HepG2 (cell line): ENCODE measurements at regions not wholly inside any gene's neighbourhood (a gene's known extent, or its start where the extent isn't known, plus 50 kb on each side); places are given as distances from the start of the nearest gene placed in this dataset.

Source experiments
- ATAC-seq: fragments of 200-7000 bp; cut with Tn5 transposase; 3 replicates; pipeline ENCODE4 v1.9.1; 2020; ENCODE audit warnings: mild to moderate bottlenecking, moderate library complexity
- BruUV-seq: library from RNA; stranded (reverse); fragments of 400-500 nt; replicated peaks from 2 replicates; lab custom pipeline; 2021; lab: Mats Ljungman, UMichigan
- CTCF ChIA-PET: fragments of 300-600 bp; formaldehyde crosslinking; extraction: SDS; loops from one replicate; lab custom pipeline; 2021; ENCODE audit warnings: low total read pairs, inconsistent platforms, low intra/inter-chr PET ratio; lab: Yijun Ruan, JAX
- POLR2A ChIA-PET: fragments of 350-600 bp; sonication (Branson Sonifier 250); formaldehyde crosslinking; loops from one replicate; lab custom pipeline; 2020; ENCODE audit warnings: antibody characterized with exemption, inconsistent platforms; lab: Yijun Ruan, JAX
- DNase-seq: peaks from one replicate; pipeline ENCODE4 v3.0.0-alpha.2; 2015; ENCODE audit warnings: low spot score
- FAIRE-seq: peaks from 3 replicates; lab custom pipeline; 2011; peaks lifted over from hg19 to GRCh38; lab: Jason Lieb, UNC
- H2AFZ ChIP-seq: one replicate; pipeline ENCODE4 v1.6.1; 2011; ENCODE audit warnings: low read length, inconsistent platforms
- H3K27ac ChIP-seq: fragments of 300-600 bp; 3 replicates; pipeline ENCODE4 v1.8.0; 2011; ENCODE audit warnings: mixed run types, mild to moderate bottlenecking, mixed read lengths, low read length, inconsistent platforms; ENCODE audit not compliant: insufficient read depth; ENCODE audit errors: extremely low read length
- H3K27me3 ChIP-seq, 2 experiments: fragments of 200-600 bp in 1 of 2; 2 replicates in 1 of 2; 3 replicates in 1 of 2; pipeline versions ENCODE4 v1.6.0 to v1.8.0; 2011; ENCODE audit warnings: low read length in 2 of 2, mild to moderate bottlenecking in 2 of 2, moderate library complexity in 2 of 2, inconsistent platforms in 1 of 2; ENCODE audit not compliant: insufficient read depth in 2 of 2, control insufficient read depth in 1 of 2
- H3K36me3 ChIP-seq, 2 experiments: fragments of 200-600 bp in 1 of 2; replicated peaks in 1 of 2; 2 replicates in 1 of 2; 3 replicates in 1 of 2; pipeline versions ENCODE4 v1.5.1 to v1.8.0; 2011; ENCODE audit warnings: low read length in 2 of 2, inconsistent platforms in 1 of 2; ENCODE audit not compliant: insufficient read depth in 2 of 2, control insufficient read depth in 1 of 2
- H3K4me1 ChIP-seq: 2 replicates; pipeline ENCODE4 v1.5.1; 2012; ENCODE audit warnings: low read length, inconsistent platforms; ENCODE audit not compliant: insufficient read depth
- H3K4me2 ChIP-seq: 2 replicates; pipeline ENCODE4 v1.6.0; 2011; ENCODE audit warnings: low read depth, low read length, inconsistent platforms
- H3K4me3 ChIP-seq, 3 experiments: fragments of 200-600 bp in 1 of 3; sonication (generic), shearing (Covaris generic) in 1 of 3; replicated peaks in 1 of 3; 2 replicates each; pipeline ENCODE4 v1.5.1; 2011 to 2016; ENCODE audit warnings: low read length in 3 of 3, inconsistent platforms in 2 of 3, low read depth in 2 of 3, mild to moderate bottlenecking in 2 of 3, control low read depth in 1 of 3, mixed read lengths in 1 of 3; ENCODE audit not compliant: insufficient read depth in 1 of 3
- H3K79me2 ChIP-seq: one replicate; pipeline ENCODE4 v1.6.1; 2011; ENCODE audit warnings: low read length, inconsistent platforms; ENCODE audit not compliant: insufficient read depth
- H3K9ac ChIP-seq: 2 replicates; pipeline ENCODE4 v1.6.0; 2011; ENCODE audit warnings: mild to moderate bottlenecking, low read depth, low read length, inconsistent platforms; ENCODE audit not compliant: insufficient read depth
- H3K9me3 ChIP-seq: 2 replicates; pipeline ENCODE4 v1.5.1; 2012; ENCODE audit warnings: mild to moderate bottlenecking, low read length
- H4K20me1 ChIP-seq: 2 replicates; pipeline ENCODE4 v1.6.0; 2011; ENCODE audit warnings: inconsistent platforms, mild to moderate bottlenecking, low read length, moderate library complexity; ENCODE audit not compliant: insufficient read depth
- MTF2 ChIP-seq: sonication (generic); formaldehyde crosslinking; IDR thresholded peaks from 2 replicates; pipeline ENCODE4 v1.5.0; 2020; ENCODE audit warnings: missing genetic modification reagents, borderline replicate concordance
- MYNN ChIP-seq: sonication (generic); formaldehyde crosslinking; IDR thresholded peaks from 2 replicates; pipeline ENCODE4 v1.4.0; 2020; ENCODE audit warnings: mild to moderate bottlenecking, low read depth, missing genetic modification reagents
- ZNF570 ChIP-seq: sonication (generic); formaldehyde crosslinking; IDR thresholded peaks from 2 replicates; pipeline ENCODE4 v1.4.0; 2020; ENCODE audit warnings: mild to moderate bottlenecking, missing genetic modification reagents, borderline replicate concordance
- ZNF629 ChIP-seq: sonication (generic); formaldehyde crosslinking; conservative IDR thresholded peaks from 2 replicates; pipeline ENCODE4 v1.5.0; 2020; ENCODE audit warnings: missing genetic modification reagents
- ZNF672 ChIP-seq: sonication (generic); formaldehyde crosslinking; IDR thresholded peaks from 2 replicates; pipeline ENCODE4 v1.8.1; 2022; ENCODE audit warnings: missing genetic modification reagents
- ZNF772 ChIP-seq: sonication (generic); formaldehyde crosslinking; IDR thresholded peaks from 2 replicates; pipeline ENCODE4 v1.5.0; 2020; ENCODE audit warnings: mild to moderate bottlenecking, missing genetic modification reagents
- WGBS: methylation state at CpG from one replicate; pipeline ENCODE4 v1.1.6; 2017; ENCODE audit warnings: low lambda C conversion rate; 5-methylcytosine and 5-hydroxymethylcytosine counted together
- in situ Hi-C: cut with HindIII; loops from 2 replicates; pipeline ENCODE4 v1.10.0; 2017; ENCODE audit warnings: low pct_unique_long_range_greater_than_20kb; ENCODE audit not compliant: extremely low pct_ligation_motif_present
- intact Hi-C: fragments of 100-400 bp; cut with micrococcal nuclease; formaldehyde crosslinking; loops from one replicate; pipeline ENCODE4 v1.10.0; 2022; ENCODE audit not compliant: unreplicated experiment
- TF ChIP-seq, protein P1 (sequence below): sonication (generic); formaldehyde crosslinking; IDR thresholded peaks from 2 replicates; pipeline ENCODE4 v1.5.0; 2020; ENCODE audit warnings: mild to moderate bottlenecking, missing genetic modification reagents
- TF ChIP-seq, protein P2 (sequence below): sonication (generic); formaldehyde crosslinking; IDR thresholded peaks from 2 replicates; pipeline ENCODE4 v1.4.0; 2020; ENCODE audit warnings: missing genetic modification reagents

DNA sequence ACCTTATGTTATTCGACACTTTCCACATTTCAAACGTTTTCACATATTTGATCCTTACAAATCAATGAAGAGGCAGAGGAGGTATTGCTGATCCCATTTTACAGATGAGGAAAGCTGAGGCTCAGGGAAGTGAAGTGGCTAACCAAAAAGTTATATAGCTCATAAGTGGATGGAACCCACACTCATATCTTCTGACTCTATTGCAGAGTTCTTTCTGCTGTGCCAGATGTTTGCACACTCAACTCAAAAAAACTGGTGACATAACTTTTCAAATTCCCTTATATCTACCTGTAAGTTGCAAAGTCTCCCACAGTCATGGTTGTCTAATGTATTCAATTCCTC, 84.0 kb upstream of the SETMAR start:
- TF ChIP-seq, protein P1, sequence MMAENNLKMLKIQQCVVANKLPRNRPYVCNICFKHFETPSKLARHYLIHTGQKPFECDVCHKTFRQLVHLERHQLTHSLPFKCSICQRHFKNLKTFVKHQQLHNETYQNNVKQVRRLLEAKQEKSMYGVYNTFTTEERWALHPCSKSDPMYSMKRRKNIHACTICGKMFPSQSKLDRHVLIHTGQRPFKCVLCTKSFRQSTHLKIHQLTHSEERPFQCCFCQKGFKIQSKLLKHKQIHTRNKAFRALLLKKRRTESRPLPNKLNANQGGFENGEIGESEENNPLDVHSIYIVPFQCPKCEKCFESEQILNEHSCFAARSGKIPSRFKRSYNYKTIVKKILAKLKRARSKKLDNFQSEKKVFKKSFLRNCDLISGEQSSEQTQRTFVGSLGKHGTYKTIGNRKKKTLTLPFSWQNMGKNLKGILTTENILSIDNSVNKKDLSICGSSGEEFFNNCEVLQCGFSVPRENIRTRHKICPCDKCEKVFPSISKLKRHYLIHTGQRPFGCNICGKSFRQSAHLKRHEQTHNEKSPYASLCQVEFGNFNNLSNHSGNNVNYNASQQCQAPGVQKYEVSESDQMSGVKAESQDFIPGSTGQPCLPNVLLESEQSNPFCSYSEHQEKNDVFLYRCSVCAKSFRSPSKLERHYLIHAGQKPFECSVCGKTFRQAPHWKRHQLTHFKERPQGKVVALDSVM (CRISPR knock-in tag), result no peak
- TF ChIP-seq MYNN (CRISPR knock-in tag), result no peak
- no peak for TF ChIP-seq ZNF772
- no peak for TF ChIP-seq MTF2 (CRISPR knock-in tag)
- TF ChIP-seq, protein P2, sequence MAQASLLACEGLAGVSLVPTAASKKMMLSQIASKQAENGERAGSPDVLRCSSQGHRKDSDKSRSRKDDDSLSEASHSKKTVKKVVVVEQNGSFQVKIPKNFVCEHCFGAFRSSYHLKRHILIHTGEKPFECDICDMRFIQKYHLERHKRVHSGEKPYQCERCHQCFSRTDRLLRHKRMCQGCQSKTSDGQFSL (CRISPR knock-in tag), result no peak
- peak; percentile 86 for TF ChIP-seq ZNF629 (CRISPR knock-in tag)
- TF ChIP-seq ZNF570 (CRISPR knock-in tag), result no peak
- H4K20me1 ChIP-seq, result no peaks in the 10 kb centered on the region
- no peak overlapping the region for H2AFZ ChIP-seq
- ChIA-PET POLR2A (no interaction called here), CTCF (no interaction called here)
- no peaks in the 10 kb centered on the region for H3K36me3 ChIP-seq
- H3K79me2 ChIP-seq, result no peaks in the 10 kb centered on the region
- no TSS peak for BruUV-seq
- H3K27me3 ChIP-seq, result no peaks in the 10 kb centered on the region
- no peak for FAIRE-seq
- no peaks in the 10 kb centered on the region for H3K4me1 ChIP-seq
- no peak overlapping the region for H3K9ac ChIP-seq
- DNase-seq, result no peak
- H3K27ac ChIP-seq, result no peak overlapping the region
- WGBS, result 8% methylated on average over 2 of the region's 2 CpGs
- H3K4me2 ChIP-seq, result no peak overlapping the region
- H3K4me3 ChIP-seq, result no peak overlapping the region
- ATAC-seq, result no peak
- intact Hi-C loops (no loop called here), in situ Hi-C loops (no loop called here)
- no peaks in the 10 kb centered on the region for H3K9me3 ChIP-seq

DNA sequence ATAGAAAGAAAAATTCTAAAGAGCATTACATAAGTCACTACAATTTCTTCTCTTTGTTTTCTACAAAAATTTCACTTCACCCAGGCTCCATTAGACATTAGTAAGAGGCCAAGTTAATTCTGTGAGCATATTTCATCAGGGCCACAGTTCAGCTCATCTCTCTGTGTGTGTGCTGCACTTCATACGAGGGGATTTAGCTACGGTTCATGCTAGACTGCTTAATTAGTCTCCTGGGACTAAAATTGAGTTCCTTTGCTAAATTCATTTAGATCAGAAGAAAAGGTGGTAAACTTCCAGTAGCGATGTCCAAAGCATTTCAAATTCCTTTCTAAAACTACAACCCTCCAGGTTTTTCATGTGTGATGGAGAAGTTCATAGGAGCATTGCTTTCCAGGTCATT, 83.1 kb upstream of the SETMAR start:
- Histone ChIP-seq H3K4me1 (no peaks in the 10 kb centered on the region), H3K4me3 (no peak overlapping the region), H4K20me1 (no peaks in the 10 kb centered on the region), H3K4me2 (no peak overlapping the region), H3K36me3 (no peaks in the 10 kb centered on the region), H3K9me3 (no peaks in the 10 kb centered on the region), H2AFZ (no peak overlapping the region), H3K27ac (no peak overlapping the region), H3K27me3 (no peaks in the 10 kb centered on the region), H3K9ac (no peak overlapping the region), H3K79me2 (no peaks in the 10 kb centered on the region)
- intact Hi-C loops, result no loop called here
- no TSS peak for BruUV-seq
- ATAC-seq (no peak), DNase-seq (no peak), FAIRE-seq (no peak)
- ChIA-PET CTCF (no interaction called here), POLR2A (no interaction called here)
- in situ Hi-C loops, result no loop called here
- WGBS, result 19% methylated on average over 3 of the region's 3 CpGs
- no peak for TF ChIP-seq ZNF672
